ENCODE measurements at regions not wholly inside any gene's neighbourhood (a gene's known extent, or its start where the extent isn't known, plus 50 kb on each side); places are given as distances from the start of the nearest gene placed in this dataset.

DNA sequence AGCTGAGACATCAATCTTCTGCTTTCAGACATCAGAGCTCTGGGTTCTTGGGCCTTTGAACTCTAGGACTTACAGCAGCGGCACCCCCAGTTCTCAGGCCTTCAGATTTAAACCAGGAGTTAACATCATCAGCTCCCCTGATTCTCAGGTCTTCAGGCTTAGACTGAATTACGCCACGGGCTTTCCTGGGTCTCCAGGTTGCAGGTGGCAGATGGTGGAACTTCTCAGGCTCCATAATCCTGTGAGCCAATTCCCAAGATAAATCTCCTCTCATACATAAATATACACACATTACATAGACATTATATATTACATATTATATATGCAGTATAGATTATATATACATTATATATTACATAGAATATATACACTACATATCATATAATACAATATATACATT, 408.9 kb upstream of the AUTS2 start:
- TF ChIP-seq, protein P1, sequence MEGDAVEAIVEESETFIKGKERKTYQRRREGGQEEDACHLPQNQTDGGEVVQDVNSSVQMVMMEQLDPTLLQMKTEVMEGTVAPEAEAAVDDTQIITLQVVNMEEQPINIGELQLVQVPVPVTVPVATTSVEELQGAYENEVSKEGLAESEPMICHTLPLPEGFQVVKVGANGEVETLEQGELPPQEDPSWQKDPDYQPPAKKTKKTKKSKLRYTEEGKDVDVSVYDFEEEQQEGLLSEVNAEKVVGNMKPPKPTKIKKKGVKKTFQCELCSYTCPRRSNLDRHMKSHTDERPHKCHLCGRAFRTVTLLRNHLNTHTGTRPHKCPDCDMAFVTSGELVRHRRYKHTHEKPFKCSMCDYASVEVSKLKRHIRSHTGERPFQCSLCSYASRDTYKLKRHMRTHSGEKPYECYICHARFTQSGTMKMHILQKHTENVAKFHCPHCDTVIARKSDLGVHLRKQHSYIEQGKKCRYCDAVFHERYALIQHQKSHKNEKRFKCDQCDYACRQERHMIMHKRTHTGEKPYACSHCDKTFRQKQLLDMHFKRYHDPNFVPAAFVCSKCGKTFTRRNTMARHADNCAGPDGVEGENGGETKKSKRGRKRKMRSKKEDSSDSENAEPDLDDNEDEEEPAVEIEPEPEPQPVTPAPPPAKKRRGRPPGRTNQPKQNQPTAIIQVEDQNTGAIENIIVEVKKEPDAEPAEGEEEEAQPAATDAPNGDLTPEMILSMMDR (IDR thresholded peaks at IDR 0.05; ENCODE audit: low read depth, low read length, poor library complexity, severe bottlenecking) = no peak
- no peak for TF ChIP-seq EZH2phosphoT487 (IDR thresholded peaks at IDR 0.05; ENCODE audit: borderline replicate concordance, low read length)

Measured in DOHH2 (cell line).